HUES64 (cell line): ENCODE measurements at regions not wholly inside any gene's neighbourhood (a gene's known extent, or its start where the extent isn't known, plus 50 kb on each side); places are given as distances from the start of the nearest gene placed in this dataset.
"Not testable (repeated sequence)": the region's sequence is repeated elsewhere in the genome, so short reads cannot be mapped to it uniquely, and the experiment has no call there.

Experiments
- H3K27ac ChIP-seq: 2 replicates; pipeline ENCODE4 v1.7.0; 2013; ENCODE audit warnings: low read depth, low read length, inconsistent platforms
- H3K27me3 ChIP-seq: 2 replicates; pipeline ENCODE4 v1.6.1; 2013; ENCODE audit warnings: mild to moderate bottlenecking, low read length; ENCODE audit not compliant: insufficient read depth
- H3K36me3 ChIP-seq: 2 replicates; pipeline ENCODE4 v1.6.1; 2013; ENCODE audit warnings: mild to moderate bottlenecking, low read length; ENCODE audit not compliant: insufficient read depth
- H3K4me1 ChIP-seq: 2 replicates; pipeline ENCODE4 v1.6.1; 2013; ENCODE audit warnings: mild to moderate bottlenecking, low read length, moderate library complexity; ENCODE audit not compliant: insufficient read depth
- H3K4me3 ChIP-seq: 2 replicates; pipeline ENCODE4 v1.5.1; 2013; ENCODE audit warnings: mild to moderate bottlenecking, low read length, moderate library complexity
- H3K9ac ChIP-seq: 2 replicates; pipeline ENCODE4 v1.6.1; 2013; ENCODE audit warnings: mild to moderate bottlenecking, low read depth, low read length
- H3K9me3 ChIP-seq: 2 replicates; pipeline ENCODE4 v1.6.1; 2013; ENCODE audit warnings: low read depth, low read length; ENCODE audit not compliant: insufficient read depth
- WGBS: fragments of 150-250, 120-280 bp; methylation state at CpG from one replicate; pipeline ENCODE4 v1.1.7; 2013; ENCODE audit warnings: missing lambda C conversion rate; 5-methylcytosine and 5-hydroxymethylcytosine counted together

- not testable (repeated sequence) for H3K27me3 ChIP-seq, H3K4me1 ChIP-seq, H3K27ac ChIP-seq, H3K9ac ChIP-seq, H3K4me3 ChIP-seq, H3K36me3 ChIP-seq, H3K9me3 ChIP-seq
- no CpG with 5 or more reads among the region's 2 CpGs for WGBS
Observed at GRCh38 chr13:75175097-75175496, 306.9 kb downstream of the TBC1D4 start.

GRCh38 chr13:75174481-75174880, 307.5 kb downstream of the TBC1D4 start:
- no peaks in the 10 kb centered on the region for H3K27me3 ChIP-seq
- H3K4me3 ChIP-seq = no peak overlapping the region
- H3K27ac ChIP-seq = no peak overlapping the region
- H3K36me3 ChIP-seq = no peaks in the 10 kb centered on the region
- no peaks in the 10 kb centered on the region for H3K4me1 ChIP-seq
- 93% methylated on average over 2 of the region's 3 CpGs for WGBS
- no peak overlapping the region for H3K9ac ChIP-seq
- 0 out of 2 replicates have a peak, but pooled peaks cover 3% of the 10 kb centered on the region for H3K9me3 ChIP-seq

GRCh38 chr13:75173457-75174356, 308.3 kb downstream of the TBC1D4 start:
- Histone ChIP-seq H3K27ac (no peak overlapping the region), H3K36me3 (no peaks in the 10 kb centered on the region), H3K4me1 (no peaks in the 10 kb centered on the region), H3K9ac (no peak overlapping the region), H3K4me3 (no peak overlapping the region), H3K9me3 (0 out of 2 replicates have a peak, but pooled peaks cover 3% of the 10 kb centered on the region), H3K27me3 (no peaks in the 10 kb centered on the region)
- WGBS = 79% methylated on average over 9 of the region's 9 CpGs

- H3K4me1 ChIP-seq = no peaks in the 10 kb centered on the region
- H3K9ac ChIP-seq = no peak overlapping the region
- H3K36me3 ChIP-seq = no peaks in the 10 kb centered on the region
- H3K27ac ChIP-seq = no peak overlapping the region
- WGBS = 95% methylated on average over 3 of the region's 3 CpGs
- no peaks in the 10 kb centered on the region for H3K9me3 ChIP-seq
- no peak overlapping the region for H3K4me3 ChIP-seq
- H3K27me3 ChIP-seq = no peaks in the 10 kb centered on the region
Observed at GRCh38 chr13:75170311-75170710, 311.7 kb downstream of the TBC1D4 start.

GRCh38 chr13:75165543-75166230, 316.3 kb downstream of the TBC1D4 start:
- H3K27ac ChIP-seq = no peak overlapping the region
- no peaks in the 10 kb centered on the region for H3K36me3 ChIP-seq
- no peak overlapping the region for H3K4me3 ChIP-seq
- H3K4me1 ChIP-seq = peaks cover 9% of the 10 kb centered on the region; the same call in 1 of the 2 replicates
- H3K9me3 ChIP-seq = no peaks in the 10 kb centered on the region
- 94% methylated on average over 4 of the region's 4 CpGs for WGBS
- H3K9ac ChIP-seq = no peak overlapping the region
- no peaks in the 10 kb centered on the region for H3K27me3 ChIP-seq

GRCh38 chr13:75161804-75162203, 320.2 kb downstream of the TBC1D4 start:
- WGBS = 52% methylated on average over 6 of the region's 8 CpGs
- H3K36me3 ChIP-seq = no peaks in the 10 kb centered on the region
- H3K27ac ChIP-seq = no peak overlapping the region
- H3K4me3 ChIP-seq = no peak overlapping the region
- H3K4me1 ChIP-seq = peaks cover 9% of the 10 kb centered on the region; the same call in 1 of the 2 replicates
- H3K27me3 ChIP-seq = no peaks in the 10 kb centered on the region
- H3K9ac ChIP-seq = no peak overlapping the region
- no peaks in the 10 kb centered on the region for H3K9me3 ChIP-seq

GRCh38 chr13:75160984-75161383, 321.0 kb downstream of the TBC1D4 start:
- Histone ChIP-seq H3K9me3 (no peaks in the 10 kb centered on the region), H3K36me3 (no peaks in the 10 kb centered on the region), H3K9ac (no peak overlapping the region), H3K4me3 (no peak overlapping the region), H3K4me1 (peaks cover 9% of the 10 kb centered on the region; the same call in 1 of the 2 replicates), H3K27ac (no peak overlapping the region), H3K27me3 (no peaks in the 10 kb centered on the region)
- 100% methylated on average over 1 of the region's 1 CpG for WGBS

- Histone ChIP-seq H3K4me1 (no peaks in the 10 kb centered on the region), H3K36me3 (no peaks in the 10 kb centered on the region), H3K9me3 (peaks cover 3% of the 10 kb centered on the region; the same call in 1 of the 2 replicates), H3K4me3 (no peak overlapping the region), H3K27me3 (no peaks in the 10 kb centered on the region), H3K27ac (no peak overlapping the region), H3K9ac (no peak overlapping the region)
- 90% methylated on average over 4 of the region's 4 CpGs for WGBS
Observed at GRCh38 chr13:75154331-75154730, 327.6 kb downstream of the TBC1D4 start.

- no peak overlapping the region for H3K27ac ChIP-seq
- H3K4me3 ChIP-seq = no peak overlapping the region
- no peaks in the 10 kb centered on the region for H3K27me3 ChIP-seq
- H3K9ac ChIP-seq = no peak overlapping the region
- H3K36me3 ChIP-seq = no peaks in the 10 kb centered on the region
- H3K9me3 ChIP-seq = peaks cover 3% of the 10 kb centered on the region; the same call in 1 of the 2 replicates
- no peaks in the 10 kb centered on the region for H3K4me1 ChIP-seq
Observed at GRCh38 chr13:75153834-75154233, 328.1 kb downstream of the TBC1D4 start.

- 45% methylated on average over 2 of the region's 4 CpGs for WGBS
- H3K4me3 ChIP-seq = no peak overlapping the region
- H3K36me3 ChIP-seq = no peaks in the 10 kb centered on the region
- no peak overlapping the region for H3K9ac ChIP-seq
- H3K4me1 ChIP-seq = no peaks in the 10 kb centered on the region
- H3K27ac ChIP-seq = no peak overlapping the region
- peaks cover 3% of the 10 kb centered on the region; the same call in 1 of the 2 replicates for H3K9me3 ChIP-seq
- no peaks in the 10 kb centered on the region for H3K27me3 ChIP-seq
Observed at GRCh38 chr13:75153386-75153785, 328.6 kb downstream of the TBC1D4 start.

GRCh38 chr13:75151081-75151643, 330.8 kb downstream of the TBC1D4 start:
- H3K36me3 ChIP-seq = no peaks in the 10 kb centered on the region
- peaks cover 3% of the 10 kb centered on the region; the same call in 1 of the 2 replicates for H3K9me3 ChIP-seq
- H3K9ac ChIP-seq = no peak overlapping the region
- H3K27me3 ChIP-seq = no peaks in the 10 kb centered on the region
- H3K4me1 ChIP-seq = no peaks in the 10 kb centered on the region; the same call in 1 of the 2 replicates
- WGBS = 89% methylated on average over 3 of the region's 3 CpGs
- H3K4me3 ChIP-seq = no peak overlapping the region
- no peak overlapping the region for H3K27ac ChIP-seq
